ENCODE measurements at regions not wholly inside any gene's neighbourhood (a gene's known extent, or its start where the extent isn't known, plus 50 kb on each side); places are given as distances from the start of the nearest gene placed in this dataset.

DNA sequence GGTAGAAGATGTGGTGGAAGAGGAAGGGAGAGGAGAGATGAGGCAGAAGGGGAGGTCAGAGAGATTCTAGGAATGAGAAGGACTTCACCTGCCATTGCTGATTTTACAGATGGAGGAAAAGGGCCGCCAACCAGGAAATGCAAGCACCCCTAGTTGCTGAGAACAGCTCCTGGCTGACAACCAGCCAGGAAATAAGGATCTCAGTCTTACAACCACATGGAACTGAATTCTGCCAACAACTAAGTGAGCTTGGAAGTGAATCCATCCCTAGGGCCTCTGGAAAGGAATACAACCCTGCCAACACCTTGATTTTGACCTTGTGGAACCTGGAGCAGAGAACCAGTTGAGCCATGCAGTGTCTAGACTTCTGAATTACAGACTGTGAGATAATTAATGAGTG, 86.6 kb downstream of the EDEM1 start:
- no peak for ATAC-seq
- in situ Hi-C loops (cut with HindIII; ENCODE audit: extremely low pct_ligation_motif_present, low pct_unique_long_range_greater_than_20kb) (no loop called here), intact Hi-C loops (cut with micrococcal nuclease; ENCODE audit: unreplicated experiment) (no loop called here)
- no peak overlapping the region for H2AFZ ChIP-seq (ENCODE audit: low read length)
- no peaks in the 10 kb centered on the region for H3K4me1 ChIP-seq (ENCODE audit: insufficient read depth, low read length)
- no peaks in the 10 kb centered on the region for H4K20me1 ChIP-seq (ENCODE audit: insufficient read depth, low read length)
- 0% methylated on average over 1 of the region's 1 CpG for whole genome bisulfite sequencing (ENCODE audit: low lambda C conversion rate)
- no peak overlapping the region for H3K4me2 ChIP-seq (ENCODE audit: low read depth, low read length)
- FAIRE-seq, result no peak
- DNase-seq (ENCODE audit: low spot score), result no peak
- H3K27me3 ChIP-seq (ENCODE audit: control insufficient read depth in 1 of 2, insufficient read depth in 2 of 2, low read length in 2 of 2), result 0 out of 5 replicates have a peak, but pooled peaks cover 0 to 5% of the 10 kb centered on the region in 2 experiments
- ChIA-PET POLR2A (no interaction called here), CTCF (ENCODE audit: low intra/inter-chr PET ratio, low total read pairs) (no interaction called here)
- no peak overlapping the region for H3K4me3 ChIP-seq (replicated peaks in 1 of 3; ENCODE audit: insufficient read depth in 1 of 3, low read depth in 2 of 3, low read length in 3 of 3)
- no peaks in the 10 kb centered on the region for H3K79me2 ChIP-seq (ENCODE audit: insufficient read depth, low read length)
- no peak overlapping the region for H3K9ac ChIP-seq (ENCODE audit: insufficient read depth, low read depth, low read length)
- H3K27ac ChIP-seq (ENCODE audit: extremely low read length, insufficient read depth, low read length), result no peak overlapping the region
- H3K36me3 ChIP-seq (replicated peaks in 1 of 2; ENCODE audit: control insufficient read depth in 1 of 2, insufficient read depth in 2 of 2, low read length in 2 of 2), result no peaks in the 10 kb centered on the region
- H3K9me3 ChIP-seq (ENCODE audit: low read length), result no peaks in the 10 kb centered on the region
- TF ChIP-seq ZNF256 (CRISPR knock-in tag; conservative IDR thresholded peaks at IDR 0.05) (no peak), CEBPB (IDR thresholded peaks at IDR 0.05; ENCODE audit: borderline replicate concordance, low read depth, low read length) (no peak), JARID2 (CRISPR knock-in tag; IDR thresholded peaks at IDR 0.05; ENCODE audit: insufficient replicate concordance) (no peak), JUND (CRISPR knock-in tag; IDR thresholded peaks at IDR 0.05) (no peak), ZNF264 (CRISPR knock-in tag; IDR thresholded peaks at IDR 0.05) (no peak), POLR2AphosphoS2 (IDR thresholded peaks at IDR 0.05; ENCODE audit: low read depth, low read length) (no peak), HDAC2 (CRISPR knock-in tag; IDR thresholded peaks at IDR 0.05) (no peak), TMF1 (CRISPR knock-in tag; IDR thresholded peaks at IDR 0.05; ENCODE audit: low read depth) (no peak), REXO4 (CRISPR knock-in tag; IDR thresholded peaks at IDR 0.05; ENCODE audit: borderline replicate concordance) (no peak), FOXA1 (IDR thresholded peaks at IDR 0.05) (no peak), FOXA1 (CRISPR knock-in tag; IDR thresholded peaks at IDR 0.05) (no peak), TCF7 (IDR thresholded peaks at IDR 0.05; ENCODE audit: low read depth) (no peak), FOXC1 (CRISPR knock-in tag; IDR thresholded peaks at IDR 0.05; ENCODE audit: borderline replicate concordance) (no peak), ZNF619 (CRISPR knock-in tag; IDR thresholded peaks at IDR 0.05) (no peak), PRMT3 (CRISPR knock-in tag; IDR thresholded peaks at IDR 0.05; ENCODE audit: borderline replicate concordance, low read depth) (no peak)
- TF ChIP-seq, protein P1, sequence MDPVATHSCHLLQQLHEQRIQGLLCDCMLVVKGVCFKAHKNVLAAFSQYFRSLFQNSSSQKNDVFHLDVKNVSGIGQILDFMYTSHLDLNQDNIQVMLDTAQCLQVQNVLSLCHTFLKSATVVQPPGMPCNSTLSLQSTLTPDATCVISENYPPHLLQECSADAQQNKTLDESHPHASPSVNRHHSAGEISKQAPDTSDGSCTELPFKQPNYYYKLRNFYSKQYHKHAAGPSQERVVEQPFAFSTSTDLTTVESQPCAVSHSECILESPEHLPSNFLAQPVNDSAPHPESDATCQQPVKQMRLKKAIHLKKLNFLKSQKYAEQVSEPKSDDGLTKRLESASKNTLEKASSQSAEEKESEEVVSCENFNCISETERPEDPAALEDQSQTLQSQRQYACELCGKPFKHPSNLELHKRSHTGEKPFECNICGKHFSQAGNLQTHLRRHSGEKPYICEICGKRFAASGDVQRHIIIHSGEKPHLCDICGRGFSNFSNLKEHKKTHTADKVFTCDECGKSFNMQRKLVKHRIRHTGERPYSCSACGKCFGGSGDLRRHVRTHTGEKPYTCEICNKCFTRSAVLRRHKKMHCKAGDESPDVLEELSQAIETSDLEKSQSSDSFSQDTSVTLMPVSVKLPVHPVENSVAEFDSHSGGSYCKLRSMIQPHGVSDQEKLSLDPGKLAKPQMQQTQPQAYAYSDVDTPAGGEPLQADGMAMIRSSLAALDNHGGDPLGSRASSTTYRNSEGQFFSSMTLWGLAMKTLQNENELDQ (CRISPR knock-in tag; IDR thresholded peaks at IDR 0.05; ENCODE audit: borderline replicate concordance), result no peak
- TF ChIP-seq, protein P2, sequence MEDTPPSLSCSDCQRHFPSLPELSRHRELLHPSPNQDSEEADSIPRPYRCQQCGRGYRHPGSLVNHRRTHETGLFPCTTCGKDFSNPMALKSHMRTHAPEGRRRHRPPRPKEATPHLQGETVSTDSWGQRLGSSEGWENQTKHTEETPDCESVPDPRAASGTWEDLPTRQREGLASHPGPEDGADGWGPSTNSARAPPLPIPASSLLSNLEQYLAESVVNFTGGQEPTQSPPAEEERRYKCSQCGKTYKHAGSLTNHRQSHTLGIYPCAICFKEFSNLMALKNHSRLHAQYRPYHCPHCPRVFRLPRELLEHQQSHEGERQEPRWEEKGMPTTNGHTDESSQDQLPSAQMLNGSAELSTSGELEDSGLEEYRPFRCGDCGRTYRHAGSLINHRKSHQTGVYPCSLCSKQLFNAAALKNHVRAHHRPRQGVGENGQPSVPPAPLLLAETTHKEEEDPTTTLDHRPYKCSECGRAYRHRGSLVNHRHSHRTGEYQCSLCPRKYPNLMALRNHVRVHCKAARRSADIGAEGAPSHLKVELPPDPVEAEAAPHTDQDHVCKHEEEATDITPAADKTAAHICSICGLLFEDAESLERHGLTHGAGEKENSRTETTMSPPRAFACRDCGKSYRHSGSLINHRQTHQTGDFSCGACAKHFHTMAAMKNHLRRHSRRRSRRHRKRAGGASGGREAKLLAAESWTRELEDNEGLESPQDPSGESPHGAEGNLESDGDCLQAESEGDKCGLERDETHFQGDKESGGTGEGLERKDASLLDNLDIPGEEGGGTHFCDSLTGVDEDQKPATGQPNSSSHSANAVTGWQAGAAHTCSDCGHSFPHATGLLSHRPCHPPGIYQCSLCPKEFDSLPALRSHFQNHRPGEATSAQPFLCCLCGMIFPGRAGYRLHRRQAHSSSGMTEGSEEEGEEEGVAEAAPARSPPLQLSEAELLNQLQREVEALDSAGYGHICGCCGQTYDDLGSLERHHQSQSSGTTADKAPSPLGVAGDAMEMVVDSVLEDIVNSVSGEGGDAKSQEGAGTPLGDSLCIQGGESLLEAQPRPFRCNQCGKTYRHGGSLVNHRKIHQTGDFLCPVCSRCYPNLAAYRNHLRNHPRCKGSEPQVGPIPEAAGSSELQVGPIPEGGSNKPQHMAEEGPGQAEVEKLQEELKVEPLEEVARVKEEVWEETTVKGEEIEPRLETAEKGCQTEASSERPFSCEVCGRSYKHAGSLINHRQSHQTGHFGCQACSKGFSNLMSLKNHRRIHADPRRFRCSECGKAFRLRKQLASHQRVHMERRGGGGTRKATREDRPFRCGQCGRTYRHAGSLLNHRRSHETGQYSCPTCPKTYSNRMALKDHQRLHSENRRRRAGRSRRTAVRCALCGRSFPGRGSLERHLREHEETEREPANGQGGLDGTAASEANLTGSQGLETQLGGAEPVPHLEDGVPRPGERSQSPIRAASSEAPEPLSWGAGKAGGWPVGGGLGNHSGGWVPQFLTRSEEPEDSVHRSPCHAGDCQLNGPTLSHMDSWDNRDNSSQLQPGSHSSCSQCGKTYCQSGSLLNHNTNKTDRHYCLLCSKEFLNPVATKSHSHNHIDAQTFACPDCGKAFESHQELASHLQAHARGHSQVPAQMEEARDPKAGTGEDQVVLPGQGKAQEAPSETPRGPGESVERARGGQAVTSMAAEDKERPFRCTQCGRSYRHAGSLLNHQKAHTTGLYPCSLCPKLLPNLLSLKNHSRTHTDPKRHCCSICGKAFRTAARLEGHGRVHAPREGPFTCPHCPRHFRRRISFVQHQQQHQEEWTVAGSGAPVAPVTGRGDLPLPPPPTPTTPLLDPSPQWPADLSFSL (CRISPR knock-in tag; IDR thresholded peaks at IDR 0.05), result no peak
- no TSS peak for BruUV-seq (replicated peaks)
